ENCODE measurements at regions not wholly inside any gene's neighbourhood (a gene's known extent, or its start where the extent isn't known, plus 50 kb on each side); places are given as distances from the start of the nearest gene placed in this dataset.
"Not testable (repeated sequence)": the region's sequence is repeated elsewhere in the genome, so short reads cannot be mapped to it uniquely, and the experiment has no call there.

- not testable (repeated sequence) for TF ChIP-seq EZH2 (optimal IDR thresholded peaks at IDR 0.05; ENCODE audit: low read depth, low read length); CTCF (IDR thresholded peaks at IDR 0.05; ENCODE audit: low read length); EZH2phosphoT487 (IDR thresholded peaks at IDR 0.05; ENCODE audit: low read length)
Observed at GRCh38 chr5:2070787-2071186, 188.1 kb upstream of the IRX4 start.
